ENCODE measurements at regions not wholly inside any gene's neighbourhood (a gene's known extent, or its start where the extent isn't known, plus 50 kb on each side); places are given as distances from the start of the nearest gene placed in this dataset.

- peak in 3 of 11 donors; percentile 4 to 7 (median 5) for DNase-seq (ENCODE audit: extremely low read depth in 1 of 11, low read depth in 9 of 11, low spot score in 4 of 11)
Observed at GRCh38 chr6:74128536-74128935, 432.5 kb downstream of the CD109 start.

DNA sequence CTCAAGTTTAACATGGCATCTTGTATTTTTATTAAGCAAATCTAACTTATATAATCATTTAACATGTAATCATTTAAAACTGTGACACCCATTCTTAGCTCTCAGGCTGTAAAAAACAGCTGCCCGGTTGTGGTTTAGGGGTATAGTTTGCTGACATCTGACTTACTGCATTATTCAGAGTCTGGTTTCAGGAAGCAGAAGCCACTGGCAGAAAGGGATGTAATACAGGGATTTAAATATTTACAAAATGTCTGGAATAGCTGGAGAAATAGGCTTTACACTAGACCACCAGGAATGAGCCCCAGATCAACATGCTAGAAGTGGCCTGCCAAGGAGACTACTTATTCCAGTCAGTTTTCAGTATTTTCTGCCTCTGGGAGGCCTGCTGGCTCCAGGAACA, 421.1 kb downstream of the CD109 start:
- no peak for DNase-seq (ENCODE audit: extremely low read depth in 1 of 11, low read depth in 9 of 11, low spot score in 4 of 11)

DNA sequence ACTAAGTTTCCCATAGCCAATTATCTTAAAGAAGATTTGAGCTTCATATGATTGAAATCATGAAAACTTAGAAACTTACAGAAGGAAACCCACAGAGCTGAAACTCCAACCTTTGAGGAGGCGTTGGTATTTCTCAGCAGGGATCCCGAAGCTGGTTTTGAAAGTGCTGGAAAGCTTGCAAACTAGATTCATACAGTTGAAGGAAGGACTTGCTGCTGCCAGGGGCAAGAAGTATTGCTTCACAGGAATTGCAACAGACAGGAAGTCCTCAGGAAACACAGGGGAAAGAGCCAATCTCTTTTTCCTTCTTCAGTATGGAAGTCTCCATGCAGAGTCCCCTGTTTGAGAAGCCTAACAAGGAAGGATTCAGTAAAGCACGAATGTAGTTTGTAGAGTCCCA, 419.7 kb downstream of the CD109 start:
- no peak for DNase-seq (ENCODE audit: extremely low read depth in 1 of 11, low read depth in 9 of 11, low spot score in 4 of 11)

- DNase-seq (ENCODE audit: extremely low read depth in 1 of 11, low read depth in 9 of 11, low spot score in 4 of 11): no peak
Observed at GRCh38 chr6:74114428-74114827, 418.4 kb downstream of the CD109 start.

- DNase-seq (ENCODE audit: extremely low read depth in 1 of 11, low read depth in 9 of 11, low spot score in 4 of 11): no peak
Observed at GRCh38 chr6:74113901-74114300, 417.9 kb downstream of the CD109 start.

DNA sequence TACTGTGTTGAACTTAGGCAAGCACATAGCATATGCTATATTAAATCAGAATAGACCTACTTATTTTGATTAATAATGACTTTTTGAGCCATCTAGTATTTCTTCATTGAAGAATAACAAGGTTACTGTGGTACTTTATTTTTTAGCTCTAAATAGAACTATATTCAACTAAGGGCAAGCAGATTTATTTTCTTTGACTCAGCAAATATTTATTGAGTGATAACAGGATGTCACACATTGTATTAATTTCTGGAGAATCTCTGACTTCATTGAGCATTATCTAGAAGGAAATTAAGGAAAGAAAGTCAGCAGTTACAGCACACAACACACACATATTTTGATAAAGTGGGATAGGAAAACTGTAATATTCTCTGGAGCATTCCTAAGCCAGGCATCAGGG, 407.4 kb downstream of the CD109 start:
- no peak for DNase-seq (ENCODE audit: extremely low read depth in 1 of 11, low read depth in 9 of 11, low spot score in 4 of 11)

GRCh38 chr6:74100719-74101287, 404.8 kb downstream of the CD109 start:
- no peak for DNase-seq (ENCODE audit: extremely low read depth in 1 of 11, low read depth in 9 of 11, low spot score in 4 of 11)

GRCh38 chr6:74096329-74096728, 400.3 kb downstream of the CD109 start:
- no peak for DNase-seq (ENCODE audit: extremely low read depth in 1 of 11, low read depth in 9 of 11, low spot score in 4 of 11)

DNA sequence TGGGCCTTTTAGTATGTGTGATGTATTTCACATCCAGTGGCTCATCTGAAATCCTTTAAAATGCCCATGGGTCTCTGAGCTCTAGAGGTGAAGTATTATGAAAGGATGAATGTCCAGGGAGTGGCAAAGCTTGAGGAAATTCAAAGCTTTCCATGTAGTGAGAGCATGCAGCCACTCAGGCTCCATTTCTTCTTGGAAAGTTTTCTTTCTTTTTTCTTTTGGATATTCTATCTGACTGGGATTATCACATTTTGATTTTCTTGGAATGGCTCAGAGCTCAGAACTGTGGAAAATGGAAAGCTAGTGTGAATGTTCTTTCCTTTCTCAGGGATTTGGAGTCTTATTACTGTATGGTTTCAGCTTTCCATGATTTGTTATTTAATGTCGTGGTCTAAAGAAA, 397.4 kb downstream of the CD109 start:
- no peak for DNase-seq (ENCODE audit: extremely low read depth in 1 of 11, low read depth in 9 of 11, low spot score in 4 of 11)

DNA sequence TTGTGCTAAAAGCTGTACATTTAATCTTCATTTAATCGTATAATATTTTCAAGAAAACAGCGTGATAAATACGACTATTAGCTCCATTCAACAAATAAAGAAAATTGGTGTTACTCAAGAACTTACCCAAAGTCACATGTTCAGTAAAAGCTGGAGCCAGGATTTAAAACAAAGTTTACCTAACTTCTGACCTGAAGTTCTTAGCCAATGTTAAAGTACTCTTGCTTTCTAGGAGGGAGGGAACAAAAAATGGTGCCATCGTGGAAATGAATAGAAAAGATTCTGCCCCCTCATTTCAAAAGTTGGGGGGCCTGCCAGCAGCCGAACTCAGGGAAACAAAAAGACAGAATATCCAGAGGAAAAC, 395.8 kb downstream of the CD109 start:
- DNase-seq (ENCODE audit: extremely low read depth in 1 of 11, low read depth in 9 of 11, low spot score in 4 of 11): no peak

GRCh38 chr6:74091136-74091793, 395.3 kb downstream of the CD109 start:
- peak in 10 of 11 donors; percentile 4 to 25 (median 13) for DNase-seq (ENCODE audit: extremely low read depth in 1 of 11, low read depth in 9 of 11, low spot score in 4 of 11)

DNA sequence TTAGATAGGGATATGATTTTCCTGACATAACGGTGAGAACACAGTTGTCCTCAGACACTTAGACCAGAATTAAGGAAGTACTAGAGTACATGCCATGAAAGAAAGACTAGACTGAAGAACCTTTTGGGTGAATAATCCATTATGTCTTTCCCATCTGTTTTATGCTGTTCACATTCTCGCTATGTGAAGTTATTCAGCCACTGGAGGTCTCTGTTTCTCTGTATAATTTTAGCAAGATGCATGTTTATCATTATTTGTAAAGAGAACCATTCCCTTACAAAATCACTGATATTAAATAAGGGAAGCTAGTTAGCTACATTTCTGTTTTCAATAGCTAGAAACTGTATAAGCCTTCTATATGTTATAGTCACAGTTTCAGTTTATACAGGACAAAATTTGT, 391.9 kb downstream of the CD109 start:
- peak in 6 of 11 donors; percentile 0 to 18 (median 2) for DNase-seq (ENCODE audit: extremely low read depth in 1 of 11, low read depth in 9 of 11, low spot score in 4 of 11)

DNA sequence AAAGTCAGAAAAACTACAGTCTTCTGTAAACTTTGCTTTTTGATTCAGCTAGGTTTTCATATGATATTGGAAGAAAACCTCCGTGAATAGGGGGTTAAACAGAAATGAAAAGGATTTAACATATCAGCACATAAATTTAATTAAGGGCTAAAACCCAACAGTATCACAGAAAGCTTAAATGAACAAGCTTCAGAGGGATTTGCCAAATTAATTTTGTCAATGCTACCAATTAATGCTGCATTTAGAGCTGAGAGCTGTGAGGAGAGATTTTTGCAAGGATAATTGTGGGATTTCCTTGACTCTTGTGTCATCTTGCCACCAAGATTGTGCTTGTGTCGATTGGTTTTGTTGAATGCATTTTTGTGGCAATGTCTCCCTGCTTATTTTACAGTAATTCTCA, 379.9 kb downstream of the CD109 start:
- DNase-seq (ENCODE audit: extremely low read depth in 1 of 11, low read depth in 9 of 11, low spot score in 4 of 11): no peak

DNA sequence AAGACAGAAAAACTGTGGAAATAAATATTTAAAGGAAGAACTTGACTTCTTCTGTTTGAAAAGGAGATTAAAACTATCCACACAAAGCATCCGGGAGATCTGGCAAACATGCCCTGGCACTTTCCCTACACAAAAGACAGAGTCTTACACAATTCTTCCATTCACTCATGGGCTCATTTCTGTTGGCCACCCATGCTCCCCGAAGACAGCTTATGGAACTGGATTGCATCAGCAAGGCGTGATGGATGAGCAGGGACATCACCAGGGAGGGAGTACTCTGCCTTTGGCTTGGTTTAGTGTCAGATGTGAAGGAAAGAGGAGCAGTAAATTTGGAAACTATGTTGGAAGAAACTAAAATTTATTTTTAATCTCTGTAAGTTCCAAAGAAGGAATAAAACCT, 379.3 kb downstream of the CD109 start:
- no peak for DNase-seq (ENCODE audit: extremely low read depth in 1 of 11, low read depth in 9 of 11, low spot score in 4 of 11)

- DNase-seq (ENCODE audit: extremely low read depth in 1 of 11, low read depth in 9 of 11, low spot score in 4 of 11): no peak
Observed at GRCh38 chr6:74074645-74075044, 378.6 kb downstream of the CD109 start.

GRCh38 chr6:74073999-74074398, 378.0 kb downstream of the CD109 start:
- DNase-seq (ENCODE audit: extremely low read depth in 1 of 11, low read depth in 9 of 11, low spot score in 4 of 11): no peak

GRCh38 chr6:74073429-74073828, 377.4 kb downstream of the CD109 start:
- no peak for DNase-seq (ENCODE audit: extremely low read depth in 1 of 11, low read depth in 9 of 11, low spot score in 4 of 11)

DNA sequence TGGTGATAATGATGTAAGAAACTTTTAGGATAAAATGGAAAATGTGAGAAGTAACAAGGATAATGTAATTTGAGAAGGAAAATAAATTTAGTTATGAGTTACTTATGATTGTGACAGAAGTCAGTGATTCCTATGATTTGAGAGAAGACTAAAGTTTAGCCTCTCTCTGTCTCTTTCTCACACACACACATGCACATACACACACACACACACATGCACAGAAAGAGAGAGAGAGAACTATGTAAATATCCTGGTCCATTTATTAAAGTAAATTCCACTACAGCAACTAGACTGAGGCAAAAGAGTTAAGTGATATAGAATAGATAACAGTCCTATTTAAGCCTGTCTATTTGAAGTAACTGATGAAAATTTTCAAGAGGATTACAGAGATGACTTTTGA, 375.2 kb downstream of the CD109 start:
- DNase-seq (ENCODE audit: extremely low read depth in 1 of 11, low read depth in 9 of 11, low spot score in 4 of 11): no peak

DNA sequence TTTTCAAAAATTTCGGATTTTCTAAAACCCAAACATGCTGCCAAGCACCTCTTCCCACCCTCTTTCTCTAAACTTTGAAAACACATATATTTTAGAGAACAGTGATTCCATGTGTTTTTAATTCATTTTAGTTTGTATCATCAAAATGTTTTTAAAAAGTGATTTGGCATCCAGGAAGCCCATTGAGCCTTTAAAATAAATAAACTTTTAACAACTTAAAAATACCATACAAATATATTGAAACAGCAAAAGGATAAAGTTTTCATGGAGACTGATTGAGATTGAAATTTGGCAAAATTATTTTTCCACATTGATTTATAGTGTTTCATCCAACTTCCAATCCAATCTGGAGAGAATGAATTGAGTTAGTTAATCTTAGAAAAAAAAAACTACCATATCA, 374.7 kb downstream of the CD109 start:
- no peak for DNase-seq (ENCODE audit: extremely low read depth in 1 of 11, low read depth in 9 of 11, low spot score in 4 of 11)

- no peak for DNase-seq (ENCODE audit: extremely low read depth in 1 of 11, low read depth in 9 of 11, low spot score in 4 of 11)
Observed at GRCh38 chr6:74070091-74070490, 374.1 kb downstream of the CD109 start.

DNA sequence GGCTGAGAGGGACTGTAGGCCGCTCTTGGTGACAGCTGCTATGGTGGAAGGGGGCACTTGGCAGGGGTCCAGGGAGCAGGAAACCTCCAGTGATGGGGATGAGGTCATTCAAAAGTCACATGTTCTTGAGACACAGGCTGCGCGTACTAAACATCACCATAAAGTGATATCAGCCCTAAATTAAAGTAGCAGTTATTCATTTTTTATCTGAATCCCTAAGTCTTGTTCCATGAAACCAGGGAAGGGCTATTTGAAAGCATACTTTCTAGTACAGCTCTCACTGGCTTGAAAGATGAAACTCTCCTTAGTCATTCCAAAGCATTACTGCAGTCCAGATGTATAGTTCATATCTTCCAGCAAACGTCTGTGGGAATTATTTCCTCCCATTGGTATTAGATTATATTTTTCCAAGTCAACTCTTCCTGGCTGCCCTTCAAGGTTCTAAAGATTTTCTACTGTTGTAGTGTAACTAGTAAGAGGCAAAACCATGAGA, 373.1 kb downstream of the CD109 start:
- no peak for DNase-seq (ENCODE audit: extremely low read depth in 1 of 11, low read depth in 9 of 11, low spot score in 4 of 11)

Measured in renal cortex interstitium (tissue), 11 donors.